ENCODE measurements at regions not wholly inside any gene's neighbourhood (a gene's known extent, or its start where the extent isn't known, plus 50 kb on each side); places are given as distances from the start of the nearest gene placed in this dataset.

- TF ChIP-seq, protein P1, sequence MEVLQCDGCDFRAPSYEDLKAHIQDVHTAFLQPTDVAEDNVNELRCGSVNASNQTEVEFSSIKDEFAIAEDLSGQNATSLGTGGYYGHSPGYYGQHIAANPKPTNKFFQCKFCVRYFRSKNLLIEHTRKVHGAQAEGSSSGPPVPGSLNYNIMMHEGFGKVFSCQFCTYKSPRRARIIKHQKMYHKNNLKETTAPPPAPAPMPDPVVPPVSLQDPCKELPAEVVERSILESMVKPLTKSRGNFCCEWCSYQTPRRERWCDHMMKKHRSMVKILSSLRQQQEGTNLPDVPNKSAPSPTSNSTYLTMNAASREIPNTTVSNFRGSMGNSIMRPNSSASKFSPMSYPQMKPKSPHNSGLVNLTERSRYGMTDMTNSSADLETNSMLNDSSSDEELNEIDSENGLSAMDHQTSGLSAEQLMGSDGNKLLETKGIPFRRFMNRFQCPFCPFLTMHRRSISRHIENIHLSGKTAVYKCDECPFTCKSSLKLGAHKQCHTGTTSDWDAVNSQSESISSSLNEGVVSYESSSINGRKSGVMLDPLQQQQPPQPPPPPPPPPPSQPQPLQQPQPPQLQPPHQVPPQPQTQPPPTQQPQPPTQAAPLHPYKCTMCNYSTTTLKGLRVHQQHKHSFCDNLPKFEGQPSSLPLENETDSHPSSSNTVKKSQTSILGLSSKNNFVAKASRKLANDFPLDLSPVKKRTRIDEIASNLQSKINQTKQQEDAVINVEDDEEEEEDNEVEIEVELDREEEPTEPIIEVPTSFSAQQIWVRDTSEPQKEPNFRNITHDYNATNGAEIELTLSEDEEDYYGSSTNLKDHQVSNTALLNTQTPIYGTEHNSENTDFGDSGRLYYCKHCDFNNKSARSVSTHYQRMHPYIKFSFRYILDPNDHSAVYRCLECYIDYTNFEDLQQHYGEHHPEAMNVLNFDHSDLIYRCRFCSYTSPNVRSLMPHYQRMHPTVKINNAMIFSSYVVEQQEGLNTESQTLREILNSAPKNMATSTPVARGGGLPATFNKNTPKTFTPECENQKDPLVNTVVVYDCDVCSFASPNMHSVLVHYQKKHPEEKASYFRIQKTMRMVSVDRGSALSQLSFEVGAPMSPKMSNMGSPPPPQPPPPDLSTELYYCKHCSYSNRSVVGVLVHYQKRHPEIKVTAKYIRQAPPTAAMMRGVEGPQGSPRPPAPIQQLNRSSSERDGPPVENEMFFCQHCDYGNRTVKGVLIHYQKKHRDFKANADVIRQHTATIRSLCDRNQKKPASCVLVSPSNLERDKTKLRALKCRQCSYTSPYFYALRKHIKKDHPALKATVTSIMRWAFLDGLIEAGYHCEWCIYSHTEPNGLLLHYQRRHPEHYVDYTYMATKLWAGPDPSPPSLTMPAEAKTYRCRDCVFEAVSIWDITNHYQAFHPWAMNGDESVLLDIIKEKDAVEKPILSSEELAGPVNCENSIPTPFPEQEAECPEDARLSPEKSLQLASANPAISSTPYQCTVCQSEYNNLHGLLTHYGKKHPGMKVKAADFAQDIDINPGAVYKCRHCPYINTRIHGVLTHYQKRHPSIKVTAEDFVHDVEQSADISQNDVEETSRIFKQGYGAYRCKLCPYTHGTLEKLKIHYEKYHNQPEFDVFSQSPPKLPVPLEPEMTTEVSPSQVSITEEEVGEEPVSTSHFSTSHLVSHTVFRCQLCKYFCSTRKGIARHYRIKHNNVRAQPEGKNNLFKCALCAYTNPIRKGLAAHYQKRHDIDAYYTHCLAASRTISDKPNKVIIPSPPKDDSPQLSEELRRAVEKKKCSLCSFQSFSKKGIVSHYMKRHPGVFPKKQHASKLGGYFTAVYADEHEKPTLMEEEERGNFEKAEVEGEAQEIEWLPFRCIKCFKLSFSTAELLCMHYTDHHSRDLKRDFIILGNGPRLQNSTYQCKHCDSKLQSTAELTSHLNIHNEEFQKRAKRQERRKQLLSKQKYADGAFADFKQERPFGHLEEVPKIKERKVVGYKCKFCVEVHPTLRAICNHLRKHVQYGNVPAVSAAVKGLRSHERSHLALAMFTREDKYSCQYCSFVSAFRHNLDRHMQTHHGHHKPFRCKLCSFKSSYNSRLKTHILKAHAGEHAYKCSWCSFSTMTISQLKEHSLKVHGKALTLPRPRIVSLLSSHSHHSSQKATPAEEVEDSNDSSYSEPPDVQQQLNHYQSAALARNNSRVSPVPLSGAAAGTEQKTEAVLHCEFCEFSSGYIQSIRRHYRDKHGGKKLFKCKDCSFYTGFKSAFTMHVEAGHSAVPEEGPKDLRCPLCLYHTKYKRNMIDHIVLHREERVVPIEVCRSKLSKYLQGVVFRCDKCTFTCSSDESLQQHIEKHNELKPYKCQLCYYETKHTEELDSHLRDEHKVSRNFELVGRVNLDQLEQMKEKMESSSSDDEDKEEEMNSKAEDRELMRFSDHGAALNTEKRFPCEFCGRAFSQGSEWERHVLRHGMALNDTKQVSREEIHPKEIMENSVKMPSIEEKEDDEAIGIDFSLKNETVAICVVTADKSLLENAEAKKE (CRISPR knock-in tag; IDR thresholded peaks at IDR 0.05): no peak
- no peak for TF ChIP-seq REST (IDR thresholded peaks at IDR 0.05; ENCODE audit: unreplicated experiment)
Observed at GRCh38 chr18:11500153-11501122, 109.0 kb upstream of the SLC35G4 start (continued).

DNA sequence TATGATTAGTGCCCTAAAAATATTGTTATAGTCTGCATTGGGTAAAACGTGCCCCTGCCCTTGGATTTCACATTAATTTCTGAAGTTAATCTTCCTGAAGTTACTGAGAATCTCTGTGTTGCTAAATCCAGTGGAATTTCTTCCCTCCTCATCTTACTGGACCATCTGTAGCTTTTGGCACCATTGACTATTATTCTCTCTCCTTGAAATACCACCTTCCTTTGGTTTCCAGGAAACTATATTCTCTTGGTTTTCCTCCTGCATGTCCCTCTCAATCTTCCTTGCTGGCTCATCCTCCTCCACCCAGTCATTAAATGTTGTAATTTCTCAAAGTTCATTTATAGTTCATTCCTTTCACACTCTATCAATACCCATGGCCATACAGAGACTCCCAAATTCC, 110.6 kb upstream of the SLC35G4 start:
- Mint-ChIP-seq H3K4me3 (no peak overlapping the region), H3K4me1 (no peaks in the 10 kb centered on the region), H3K9me3 (no peaks in the 10 kb centered on the region), H3K27ac (no peak overlapping the region), H3K36me3 (ENCODE audit: low read depth) (no peaks in the 10 kb centered on the region), H3K27me3 (ENCODE audit: insufficient read depth, low read depth, poor library complexity) (peaks cover 6% of the 10 kb centered on the region)
- Histone ChIP-seq H3K4me3 (no peak overlapping the region), H3K36me3 (ENCODE audit: insufficient read depth) (no peaks in the 10 kb centered on the region), H3K4me1 (ENCODE audit: insufficient read depth) (no peaks in the 10 kb centered on the region), H4K20me1 (replicated peaks; ENCODE audit: insufficient read depth) (no peaks in the 10 kb centered on the region), H2AFZ (no peak overlapping the region), H3F3A (replicated peaks; ENCODE audit: low read depth) (no peaks in the 10 kb centered on the region), H3K9me2 (ENCODE audit: insufficient read depth) (peaks cover 18% of the 10 kb centered on the region), H3K79me2 (replicated peaks; ENCODE audit: insufficient read depth) (no peaks in the 10 kb centered on the region), H3K4me2 (no peak overlapping the region), H3K27ac (ENCODE audit: low read depth) (no peak overlapping the region), H3K27me3 (ENCODE audit: insufficient read depth) (no peaks in the 10 kb centered on the region)
- no peak for ATAC-seq
- no peak for DNase-seq (ENCODE audit: low spot score)
- TF ChIP-seq REST (IDR thresholded peaks at IDR 0.05; ENCODE audit: unreplicated experiment): no peak
- TF ChIP-seq EZH2phosphoT487 (IDR thresholded peaks at IDR 0.05; ENCODE audit: unreplicated experiment): no peak
- TF ChIP-seq STAT1 (IDR thresholded peaks at IDR 0.05; ENCODE audit: unreplicated experiment): no peak
